ENCODE measurements at regions not wholly inside any gene's neighbourhood (a gene's known extent, or its start where the extent isn't known, plus 50 kb on each side); places are given as distances from the start of the nearest gene placed in this dataset.

GRCh38 chr4:31041853-31042252, 321.7 kb downstream of the PCDH7 start:
- no peak for TF ChIP-seq CTCF (IDR thresholded peaks at IDR 0.05; ENCODE audit: poor library complexity)
- no peak for TF ChIP-seq EZH2 (IDR thresholded peaks at IDR 0.05; ENCODE audit: borderline replicate concordance)
